GM13977 (cell line): ENCODE measurements at regions not wholly inside any gene's neighbourhood (a gene's known extent, or its start where the extent isn't known, plus 50 kb on each side); places are given as distances from the start of the nearest gene placed in this dataset.

Experiments used
- DNase-seq: peaks from one replicate; pipeline ENCODE4 v3.0.0; 2012; ENCODE audit warnings: low spot score
- in situ Hi-C: fragments of 300-500 bp; cut with MboI; formaldehyde crosslinking; loops from one replicate; pipeline ENCODE4 v1.12.0; 2022; ENCODE audit warnings: low sequenced_read_pairs, low pct_unique_long_range_greater_than_20kb, mixed read lengths, inconsistent platforms; ENCODE audit not compliant: unreplicated experiment
- TF ChIP-seq, protein P1 (sequence below): IDR thresholded peaks from 2 replicates; pipeline ENCODE4 v1.5.1; 2012; ENCODE audit warnings: mild to moderate bottlenecking, control low read depth; ENCODE audit not compliant: insufficient read depth; ENCODE audit errors: extremely low read depth, missing control alignments

DNA sequence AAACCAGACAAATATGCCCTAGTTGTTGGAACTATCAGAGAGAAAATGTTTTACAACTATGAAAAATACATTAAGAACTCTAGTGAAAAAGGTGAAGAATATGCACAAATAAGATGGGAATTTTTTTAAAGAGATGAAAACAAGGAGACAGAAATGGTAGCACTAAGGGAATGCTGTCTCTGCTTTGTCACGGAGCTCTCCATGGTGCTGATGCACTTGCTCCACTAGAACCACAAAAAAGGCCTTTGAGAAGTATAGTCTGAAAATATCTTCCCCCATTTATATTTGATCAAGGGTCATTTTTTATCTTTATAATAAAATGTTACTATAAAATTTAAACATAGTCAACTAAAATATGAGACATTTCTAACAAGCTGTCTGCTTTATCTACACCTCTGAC is 1655.5 kb upstream of the AGA start:
- in situ Hi-C loops: no loop called here
- no peak for DNase-seq

DNA sequence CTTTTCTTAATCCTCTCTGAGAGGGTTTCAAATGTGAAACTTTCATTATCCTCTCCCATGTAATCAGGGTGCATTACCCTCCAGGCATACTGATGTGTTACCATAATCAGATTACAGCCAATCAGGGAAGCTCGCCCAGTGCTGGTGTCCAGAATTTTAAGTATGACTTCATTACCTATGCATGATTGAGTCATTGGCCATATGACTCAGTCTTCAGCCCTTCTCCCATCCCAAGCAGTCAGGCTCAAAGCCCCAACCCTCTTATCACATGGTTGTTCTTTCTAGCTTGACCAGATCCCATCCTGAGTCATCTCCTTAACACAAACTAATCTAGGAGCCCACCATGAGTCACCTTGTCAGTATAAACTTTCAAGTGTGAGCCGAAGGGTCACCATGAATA is 1668.1 kb upstream of the AGA start:
- TF ChIP-seq, protein P1, sequence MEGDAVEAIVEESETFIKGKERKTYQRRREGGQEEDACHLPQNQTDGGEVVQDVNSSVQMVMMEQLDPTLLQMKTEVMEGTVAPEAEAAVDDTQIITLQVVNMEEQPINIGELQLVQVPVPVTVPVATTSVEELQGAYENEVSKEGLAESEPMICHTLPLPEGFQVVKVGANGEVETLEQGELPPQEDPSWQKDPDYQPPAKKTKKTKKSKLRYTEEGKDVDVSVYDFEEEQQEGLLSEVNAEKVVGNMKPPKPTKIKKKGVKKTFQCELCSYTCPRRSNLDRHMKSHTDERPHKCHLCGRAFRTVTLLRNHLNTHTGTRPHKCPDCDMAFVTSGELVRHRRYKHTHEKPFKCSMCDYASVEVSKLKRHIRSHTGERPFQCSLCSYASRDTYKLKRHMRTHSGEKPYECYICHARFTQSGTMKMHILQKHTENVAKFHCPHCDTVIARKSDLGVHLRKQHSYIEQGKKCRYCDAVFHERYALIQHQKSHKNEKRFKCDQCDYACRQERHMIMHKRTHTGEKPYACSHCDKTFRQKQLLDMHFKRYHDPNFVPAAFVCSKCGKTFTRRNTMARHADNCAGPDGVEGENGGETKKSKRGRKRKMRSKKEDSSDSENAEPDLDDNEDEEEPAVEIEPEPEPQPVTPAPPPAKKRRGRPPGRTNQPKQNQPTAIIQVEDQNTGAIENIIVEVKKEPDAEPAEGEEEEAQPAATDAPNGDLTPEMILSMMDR: no peak
- in situ Hi-C loops: no loop called here
- no peak for DNase-seq

More for the DNA sequence above, 1655.5 kb upstream of the AGA start:
- TF ChIP-seq, protein P1: no peak

DNA sequence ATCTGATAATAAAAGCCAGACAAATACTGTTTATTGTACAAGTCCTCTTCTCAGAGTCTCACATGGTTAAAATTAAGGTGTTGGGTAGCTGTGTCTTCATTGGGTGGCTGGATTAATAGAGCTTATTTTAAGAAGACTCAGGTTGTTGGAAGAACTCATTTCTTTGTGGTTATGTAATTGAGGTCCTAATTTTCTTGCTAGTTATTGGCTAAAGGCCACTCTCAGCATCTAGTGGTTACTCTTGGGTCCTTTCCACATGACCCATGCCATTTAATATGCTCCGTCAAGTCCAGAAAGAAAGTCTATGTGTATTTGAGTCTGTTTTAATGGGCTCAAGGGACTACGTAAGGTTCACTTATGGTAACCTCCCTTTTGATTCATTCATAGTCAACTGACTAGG is 1668.6 kb upstream of the AGA start:
- DNase-seq: no peak
- TF ChIP-seq, protein P1: no peak
- in situ Hi-C loops: no loop called here

DNA sequence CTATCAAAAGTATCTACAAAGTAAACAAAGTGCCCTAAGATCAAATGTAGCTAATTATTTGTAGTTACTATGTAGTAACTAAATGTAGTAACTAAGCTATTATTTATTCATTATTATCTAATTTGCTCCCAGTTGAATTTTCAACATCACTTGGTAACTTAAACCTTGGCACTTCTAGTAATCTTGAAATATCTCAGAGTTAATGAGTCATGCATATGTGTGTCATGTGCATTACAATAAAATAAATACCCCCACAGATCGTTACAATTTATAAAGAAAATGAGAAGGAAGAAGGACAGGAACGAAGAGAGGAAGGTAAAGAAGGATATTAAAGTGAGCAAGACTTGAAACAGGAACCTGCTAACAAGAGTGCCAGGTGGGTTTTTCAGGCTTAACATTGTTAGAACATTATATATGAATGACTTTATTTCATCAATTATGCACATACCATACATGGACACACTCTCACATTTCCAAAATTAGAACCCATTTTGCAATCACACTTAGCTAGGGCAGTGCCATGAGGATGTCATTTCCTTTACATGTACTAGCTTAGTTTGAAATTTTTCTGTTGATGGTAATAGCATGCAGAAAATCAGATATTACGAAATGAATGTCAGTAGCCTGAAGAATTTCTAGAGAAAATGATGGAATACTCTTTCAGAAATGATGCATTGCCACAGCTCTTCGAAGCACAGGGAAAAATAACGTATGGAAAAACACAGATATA is 1670.4 kb upstream of the AGA start:
- DNase-seq: no peak
- in situ Hi-C loops: no loop called here
- TF ChIP-seq, protein P1: no peak

DNA sequence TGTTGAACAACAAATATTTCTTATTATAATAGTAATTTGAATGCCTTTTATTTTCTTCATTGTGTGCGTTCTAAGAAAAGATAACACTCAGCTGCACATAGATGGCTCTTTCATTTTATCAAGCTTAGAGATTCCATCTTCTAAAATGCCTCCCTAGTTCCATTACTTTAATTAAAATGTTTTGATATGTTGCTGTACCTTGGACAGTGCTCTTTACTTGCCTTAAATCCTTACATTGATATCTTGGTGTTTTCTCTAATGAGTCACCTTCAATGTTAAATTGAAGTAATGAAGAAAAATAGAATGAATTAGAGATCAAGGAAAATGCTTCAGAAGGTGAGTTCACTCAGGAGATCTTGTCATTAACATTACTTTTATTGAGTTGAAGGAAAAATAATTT is 1672.4 kb upstream of the AGA start:
- no peak for DNase-seq
- in situ Hi-C loops: no loop called here
- TF ChIP-seq, protein P1: no peak

DNA sequence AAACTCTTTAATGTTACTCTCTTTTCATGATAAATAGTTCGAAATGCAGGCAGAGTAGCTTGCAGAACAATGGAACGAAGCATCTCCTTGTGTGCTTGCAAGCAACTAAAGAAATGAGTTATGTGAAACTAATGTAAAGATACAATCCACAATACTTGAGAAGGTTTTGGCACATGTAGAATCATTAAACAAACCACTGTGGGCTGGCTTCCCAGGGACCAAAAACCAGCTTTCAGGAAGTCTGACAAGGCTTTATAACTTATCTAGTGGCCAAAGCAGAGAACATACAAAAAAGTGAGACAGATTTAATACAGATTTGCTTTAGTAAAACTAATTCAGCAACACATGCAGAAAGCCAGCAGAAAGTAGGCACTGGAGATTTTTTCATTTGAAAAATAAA is 1673.8 kb upstream of the AGA start:
- TF ChIP-seq, protein P1: no peak
- DNase-seq: no peak
- in situ Hi-C loops: no loop called here
